ENCODE measurements at regions not wholly inside any gene's neighbourhood (a gene's known extent, or its start where the extent isn't known, plus 50 kb on each side); places are given as distances from the start of the nearest gene placed in this dataset.

GRCh38 chrX:37956223-37956622 is 50.1 kb upstream of the SYTL5 start:
- DNase-seq (ENCODE audit: unreplicated experiment): no peak
- CTCF ChIA-PET: no interaction called here
- Mint-ChIP-seq H3K36me3 (ENCODE audit: insufficient read depth, unreplicated experiment) (no peaks in the 10 kb centered on the region), H3K4me1 (ENCODE audit: insufficient read depth, unreplicated experiment) (no peaks in the 10 kb centered on the region), H3K27ac (ENCODE audit: low read depth, unreplicated experiment) (no peak overlapping the region), H3K9me3 (ENCODE audit: unreplicated experiment) (no peaks in the 10 kb centered on the region), H3K4me3 (ENCODE audit: unreplicated experiment) (no peak overlapping the region), H3K27me3 (ENCODE audit: insufficient read depth, unreplicated experiment) (peaks cover 28% of the 10 kb centered on the region)
- no TSS peak for BruUV-seq (replicated peaks)
- TF ChIP-seq CTCF (IDR thresholded peaks at IDR 0.05; ENCODE audit: unreplicated experiment): no peak
- POLR2A ChIA-PET: interaction anchor here (0.7 kb wide), 1 partner anchor 37 kb away, joined by 3 read pairs; no protein-coding TSS in a partner anchor
- intact Hi-C loops (cut with micrococcal nuclease): no loop called here
